ENCODE measurements at regions not wholly inside any gene's neighbourhood (a gene's known extent, or its start where the extent isn't known, plus 50 kb on each side); places are given as distances from the start of the nearest gene placed in this dataset.

DNA sequence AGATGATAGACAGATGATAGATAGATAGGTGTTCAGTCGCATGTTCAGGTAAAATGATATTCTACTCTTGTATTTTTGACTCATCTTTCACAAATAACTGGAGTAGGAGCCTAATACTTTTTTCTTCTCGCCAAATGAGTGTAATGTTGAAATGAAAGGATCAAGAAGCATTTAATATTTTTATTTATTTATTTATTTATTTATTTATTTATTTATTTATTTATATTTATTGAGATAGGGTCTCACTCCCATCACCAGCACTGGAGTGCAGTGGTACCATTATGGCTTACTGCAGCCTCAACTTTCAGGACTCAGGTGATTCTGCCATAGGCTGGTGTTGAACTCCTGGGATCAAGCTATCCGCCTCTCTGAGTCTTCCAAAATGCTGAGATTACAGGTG, 298.8 kb downstream of the KCNC2 start:
- no peak for TF ChIP-seq POLR2A (IDR thresholded peaks at IDR 0.05)
- TF ChIP-seq, protein P1, sequence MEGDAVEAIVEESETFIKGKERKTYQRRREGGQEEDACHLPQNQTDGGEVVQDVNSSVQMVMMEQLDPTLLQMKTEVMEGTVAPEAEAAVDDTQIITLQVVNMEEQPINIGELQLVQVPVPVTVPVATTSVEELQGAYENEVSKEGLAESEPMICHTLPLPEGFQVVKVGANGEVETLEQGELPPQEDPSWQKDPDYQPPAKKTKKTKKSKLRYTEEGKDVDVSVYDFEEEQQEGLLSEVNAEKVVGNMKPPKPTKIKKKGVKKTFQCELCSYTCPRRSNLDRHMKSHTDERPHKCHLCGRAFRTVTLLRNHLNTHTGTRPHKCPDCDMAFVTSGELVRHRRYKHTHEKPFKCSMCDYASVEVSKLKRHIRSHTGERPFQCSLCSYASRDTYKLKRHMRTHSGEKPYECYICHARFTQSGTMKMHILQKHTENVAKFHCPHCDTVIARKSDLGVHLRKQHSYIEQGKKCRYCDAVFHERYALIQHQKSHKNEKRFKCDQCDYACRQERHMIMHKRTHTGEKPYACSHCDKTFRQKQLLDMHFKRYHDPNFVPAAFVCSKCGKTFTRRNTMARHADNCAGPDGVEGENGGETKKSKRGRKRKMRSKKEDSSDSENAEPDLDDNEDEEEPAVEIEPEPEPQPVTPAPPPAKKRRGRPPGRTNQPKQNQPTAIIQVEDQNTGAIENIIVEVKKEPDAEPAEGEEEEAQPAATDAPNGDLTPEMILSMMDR (IDR thresholded peaks at IDR 0.05), result no peak
- no peak for TF ChIP-seq EP300 (IDR thresholded peaks at IDR 0.05)
- no peak for TF ChIP-seq POLR2AphosphoS5 (IDR thresholded peaks at IDR 0.05)
